B cell (primary cell): ENCODE measurements at regions not wholly inside any gene's neighbourhood (a gene's known extent, or its start where the extent isn't known, plus 50 kb on each side); places are given as distances from the start of the nearest gene placed in this dataset.

Experiments
- ATAC-seq: fragments of 200-7000 bp; cut with Tn5 transposase; one replicate; pipeline ENCODE4 v1.10.0; 2021; ENCODE audit warnings: low read depth, mild to moderate bottlenecking, moderate number of reproducible peaks, moderate library complexity
- CTCF ChIA-PET: fragments of 350-600 bp; sonication (Branson Sonifier 250); formaldehyde crosslinking; loops from one replicate; lab custom pipeline; 2021; ENCODE audit warnings: antibody characterized with exemption, inconsistent platforms; lab: Charles Lee
- POLR2A ChIA-PET: fragments of 350-600 bp; sonication (Branson Sonifier 250); formaldehyde crosslinking; loops from one replicate; lab custom pipeline; 2021; ENCODE audit warnings: antibody characterized with exemption; lab: Charles Lee
- DNase-seq: peaks from one replicate; pipeline ENCODE4 v3.0.0; 2013
- H2AFZ ChIP-seq: 2 replicates; pipeline ENCODE4 v1.6.1; 2012; ENCODE audit warnings: mild to moderate bottlenecking, low read depth, low read length; ENCODE audit not compliant: insufficient read depth, poor library complexity, severe bottlenecking
- H3K27ac ChIP-seq, 2 donors: 1 replicate in 1 of 2; 2 replicates in 1 of 2; pipeline ENCODE4 v1.5.1; 2012 to 2013; ENCODE audit warnings: low read length in 2 of 2, mild to moderate bottlenecking in 2 of 2, moderate library complexity in 1 of 2
- H3K27me3 ChIP-seq, 4 experiments: fragments of 200-600 bp in 1 of 4; sonication (generic) in 1 of 4; replicated peaks in 1 of 4; 1 replicate in 2 of 4; 2 replicates in 2 of 4; pipeline versions ENCODE4 v1.6.1 to v1.7.0; 2013 to 2016; ENCODE audit warnings: low read length in 3 of 4, mild to moderate bottlenecking in 2 of 4, mixed read lengths in 1 of 4, moderate library complexity in 1 of 4; ENCODE audit not compliant: insufficient read depth in 4 of 4, control insufficient read depth in 3 of 4; ENCODE audit errors: control extremely low read depth in 1 of 4
- H3K36me3 ChIP-seq, 2 experiments: replicated peaks in 1 of 2; 1 replicate in 1 of 2; 2 replicates in 1 of 2; pipeline versions ENCODE4 v1.6.1 to v1.7.1; 2013; ENCODE audit warnings: low read length in 1 of 2; ENCODE audit not compliant: insufficient read depth in 2 of 2, control insufficient read depth in 1 of 2; ENCODE audit errors: control extremely low read depth in 1 of 2, extremely low read depth in 1 of 2
- H3K4me1 ChIP-seq, 2 donors: fragments of 200-600 bp in 1 of 2; sonication (generic) in 1 of 2; 1 replicate in 1 of 2; 2 replicates in 1 of 2; pipeline versions ENCODE4 v1.5.1 to v1.6.1; 2013 to 2017; ENCODE audit warnings: low read length in 2 of 2; ENCODE audit not compliant: control insufficient read depth in 2 of 2, insufficient read depth in 2 of 2
- H3K4me2 ChIP-seq: replicated peaks from 2 replicates; pipeline ENCODE3; 2012; ENCODE audit warnings: mild to moderate bottlenecking, low read depth, low read length; ENCODE audit not compliant: poor library complexity, severe bottlenecking
- H3K4me3 ChIP-seq, 5 experiments: fragments of 200-600 bp in 1 of 5; sonication (generic) in 1 of 5; 1 replicate in 3 of 5; 2 replicates in 2 of 5; pipeline versions ENCODE4 v1.5.1 to v1.7.0; 2011 to 2016; ENCODE audit warnings: low read length in 4 of 5, mild to moderate bottlenecking in 4 of 5, low read depth in 2 of 5, control low read depth in 1 of 5, moderate library complexity in 1 of 5; ENCODE audit not compliant: insufficient read depth in 1 of 5; ENCODE audit errors: control extremely low read depth in 1 of 5, extremely low read depth in 1 of 5
- H3K79me2 ChIP-seq: fragments of 200-600 bp; sonication (generic); one replicate; pipeline ENCODE4 v1.6.0; 2016; ENCODE audit warnings: low read length; ENCODE audit not compliant: control insufficient read depth, insufficient read depth
- H3K9ac ChIP-seq: fragments of 200-600 bp; sonication (generic); 2 replicates; pipeline ENCODE4 v1.6.1; 2017; ENCODE audit warnings: mild to moderate bottlenecking, low read length, moderate library complexity
- H3K9me3 ChIP-seq, 3 donors: one replicate each; pipeline versions ENCODE4 v1.6.1 to v1.7.1; 2013; ENCODE audit warnings: low read length in 2 of 3; ENCODE audit not compliant: control insufficient read depth in 2 of 3, insufficient read depth in 1 of 3; ENCODE audit errors: control extremely low read depth in 1 of 3
- H4K20me1 ChIP-seq: 2 replicates; pipeline ENCODE4 v1.6.0; 2012; ENCODE audit warnings: mild to moderate bottlenecking, low read length; ENCODE audit not compliant: insufficient read depth, control insufficient read depth, poor library complexity, severe bottlenecking
- H3K27ac Mint-ChIP-seq: one replicate; pipeline ENCODE4 v1.8.0; 2021; ENCODE audit warnings: mixed read lengths
- H3K27me3 Mint-ChIP-seq: one replicate; pipeline ENCODE4 v1.8.0; 2021; ENCODE audit warnings: mixed read lengths
- H3K4me1 Mint-ChIP-seq: one replicate; pipeline ENCODE4 v1.8.0; 2021; ENCODE audit warnings: mixed read lengths
- H3K4me3 Mint-ChIP-seq: one replicate; pipeline ENCODE4 v1.8.0; 2021; ENCODE audit warnings: mixed read lengths
- H3K9me3 Mint-ChIP-seq: one replicate; pipeline ENCODE4 v1.8.0; 2022; ENCODE audit warnings: mixed read lengths; ENCODE audit not compliant: insufficient read depth
- CTCF ChIP-seq: fragments of 200-600 bp; IDR thresholded peaks from one replicate; pipeline ENCODE4 v1.8.0; 2022; ENCODE audit warnings: antibody characterized with exemption, mild to moderate bottlenecking
- EZH2 ChIP-seq: IDR thresholded peaks from 2 replicates; pipeline ENCODE4 v1.6.1; 2012; ENCODE audit warnings: borderline replicate concordance, low read depth, mild to moderate bottlenecking, moderate library complexity, low read length; ENCODE audit not compliant: insufficient read depth, poor library complexity, severe bottlenecking
- WGBS: methylation state at CpG from one replicate; pipeline ENCODE4 v1.1.5; 2013; ENCODE audit warnings: missing lambda C conversion rate; ENCODE audit not compliant: insufficient coverage; 5-methylcytosine and 5-hydroxymethylcytosine counted together
- intact Hi-C: fragments of 100-400 bp; cut with micrococcal nuclease; formaldehyde crosslinking; loops from one replicate; pipeline ENCODE4 v1.10.0; 2022

DNA sequence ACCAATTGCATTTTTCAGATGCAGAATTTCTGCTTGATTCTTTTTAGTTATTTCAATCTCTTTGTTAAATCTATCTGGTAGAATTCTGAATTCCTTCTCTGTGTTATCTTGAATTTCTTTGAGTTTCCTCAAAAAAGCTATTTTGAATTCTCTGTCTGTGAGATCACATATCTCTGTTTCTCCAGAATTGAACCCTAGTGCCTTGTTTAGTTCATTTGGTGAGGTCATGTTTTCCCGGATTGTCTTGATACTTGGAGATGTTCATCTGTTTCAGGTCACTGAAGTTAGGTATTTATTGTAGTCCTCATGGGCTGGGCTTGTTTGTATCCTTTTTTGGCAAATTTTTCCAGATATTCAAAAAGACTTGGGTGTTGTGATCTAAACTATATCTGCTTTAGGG is 202.9 kb upstream of the SERP2 start:
- 100% methylated on average over 1 of the region's 1 CpG for WGBS
- POLR2A ChIA-PET, result no interaction called here
- H3K4me1 Mint-ChIP-seq, result no peaks in the 10 kb centered on the region

GRCh38 chr13:44171156-44171555 is 202.5 kb upstream of the SERP2 start:
- intact Hi-C loops, result no loop called here
- POLR2A ChIA-PET, result no interaction called here
- H3K4me3 Mint-ChIP-seq, result no peak overlapping the region

More for the DNA sequence above, 202.9 kb upstream of the SERP2 start:
- H3K27ac Mint-ChIP-seq, result no peak overlapping the region
- no peak overlapping the region for H2AFZ ChIP-seq
- peaks cover 11% of the 10 kb centered on the region for H3K27me3 Mint-ChIP-seq
- no peak overlapping the region for H3K4me3 ChIP-seq
- H3K79me2 ChIP-seq, result no peaks in the 10 kb centered on the region
- intact Hi-C loops, result no loop called here
- H3K4me2 ChIP-seq, result no peak overlapping the region
- DNase-seq (no peak), ATAC-seq (no peak)
- H3K27me3 ChIP-seq, result no peaks in the 10 kb centered on the region
- H3K9me3 ChIP-seq, result no peaks in the 10 kb centered on the region
- no peaks in the 10 kb centered on the region for H3K4me1 ChIP-seq
- no peaks in the 10 kb centered on the region for H3K9me3 Mint-ChIP-seq
- CTCF ChIA-PET, result no interaction called here
- H3K36me3 ChIP-seq, result no peaks in the 10 kb centered on the region
- TF ChIP-seq EZH2 (no peak), CTCF (no peak)
- H3K27ac ChIP-seq, result no peak overlapping the region
- H4K20me1 ChIP-seq, result no peaks in the 10 kb centered on the region
- H3K9ac ChIP-seq, result no peak overlapping the region
- no peak overlapping the region for H3K4me3 Mint-ChIP-seq

More at GRCh38 chr13:44171156-44171555, 202.5 kb upstream of the SERP2 start:
- Histone ChIP-seq H3K4me1 (no peaks in the 10 kb centered on the region), H3K79me2 (no peaks in the 10 kb centered on the region), H2AFZ (no peak overlapping the region), H3K27me3 (no peaks in the 10 kb centered on the region), H3K27ac (no peak overlapping the region), H3K9me3 (no peaks in the 10 kb centered on the region), H3K36me3 (no peaks in the 10 kb centered on the region), H3K4me3 (no peak overlapping the region), H3K9ac (no peak overlapping the region), H3K4me2 (no peak overlapping the region), H4K20me1 (no peaks in the 10 kb centered on the region)
- no peaks in the 10 kb centered on the region for H3K4me1 Mint-ChIP-seq
- H3K27ac Mint-ChIP-seq, result no peak overlapping the region
- H3K9me3 Mint-ChIP-seq, result no peaks in the 10 kb centered on the region
- no peak for ATAC-seq
- CTCF ChIA-PET, result no interaction called here
- H3K27me3 Mint-ChIP-seq, result peaks cover 11% of the 10 kb centered on the region
- WGBS, result 88% methylated on average over 1 of the region's 1 CpG
- no peak for DNase-seq
- no peak for TF ChIP-seq EZH2
- no peak for TF ChIP-seq CTCF
